Activated CD4-positive, CD25-positive, alpha-beta regulatory T cell (primary cell): ENCODE measurements at regions not wholly inside any gene's neighbourhood (a gene's known extent, or its start where the extent isn't known, plus 50 kb on each side); places are given as distances from the start of the nearest gene placed in this dataset.
"Not testable (repeated sequence)": the region's sequence is repeated elsewhere in the genome, so short reads cannot be mapped to it uniquely, and the experiment has no call there.

Experiments
- DNase-seq, 4 experiments: peaks; one replicate each; lab custom pipeline; 2025; lab: John Stamatoyannopoulos, UW

GRCh38 chr2:220341014-220341413 lies 713.6 kb downstream of the SLC4A3 start:
- no peak for DNase-seq

GRCh38 chr2:220346919-220347318 lies 719.5 kb downstream of the SLC4A3 start:
- DNase-seq, result no peak

GRCh38 chr2:220347626-220348025 lies 720.2 kb downstream of the SLC4A3 start:
- no peak for DNase-seq

GRCh38 chr2:220348206-220348605 lies 720.8 kb downstream of the SLC4A3 start:
- no peak for DNase-seq

GRCh38 chr2:220353897-220354296 lies 726.5 kb downstream of the SLC4A3 start:
- no peak for DNase-seq

GRCh38 chr2:220356076-220356475 lies 728.6 kb downstream of the SLC4A3 start:
- no peak for DNase-seq

- DNase-seq, result no peak
These were observed 737.6 kb downstream of the SLC4A3 start for GRCh38 chr2:220365023-220365422.

GRCh38 chr2:220366765-220367164 lies 739.3 kb downstream of the SLC4A3 start:
- no peak for DNase-seq

- DNase-seq, result no peak
These were observed 743.3 kb downstream of the SLC4A3 start for GRCh38 chr2:220370764-220371163.

GRCh38 chr2:220371211-220371610 lies 743.8 kb downstream of the SLC4A3 start:
- no peak for DNase-seq

GRCh38 chr2:220373878-220374277 lies 746.4 kb downstream of the SLC4A3 start:
- no peak for DNase-seq

- DNase-seq, result no peak
These were observed 746.9 kb downstream of the SLC4A3 start for GRCh38 chr2:220374282-220374681.

- DNase-seq, result no peak
These were observed 750.2 kb downstream of the SLC4A3 start for GRCh38 chr2:220377482-220378155.

GRCh38 chr2:220387758-220388157 lies 760.3 kb downstream of the SLC4A3 start:
- not testable (repeated sequence) for DNase-seq

- DNase-seq, result no peak
These were observed 766.3 kb downstream of the SLC4A3 start for GRCh38 chr2:220393711-220394110.

- DNase-seq, result no peak
These were observed 767.0 kb downstream of the SLC4A3 start for GRCh38 chr2:220394433-220394832.

GRCh38 chr2:220396287-220396686 lies 768.9 kb downstream of the SLC4A3 start:
- no peak for DNase-seq

- no peak for DNase-seq
These were observed 782.9 kb downstream of the SLC4A3 start for GRCh38 chr2:220410296-220410695.

- no peak for DNase-seq
These were observed 790.1 kb downstream of the SLC4A3 start for GRCh38 chr2:220417503-220417902.

GRCh38 chr2:220419647-220420046 lies 792.2 kb downstream of the SLC4A3 start:
- no peak for DNase-seq

GRCh38 chr2:220420820-220421219 lies 793.4 kb downstream of the SLC4A3 start:
- no peak for DNase-seq

- no peak for DNase-seq
These were observed 795.2 kb downstream of the SLC4A3 start for GRCh38 chr2:220422676-220423075.

- no peak for DNase-seq
These were observed 797.1 kb downstream of the SLC4A3 start for GRCh38 chr2:220424561-220424960.

- DNase-seq, result no peak
These were observed 805.2 kb downstream of the SLC4A3 start for GRCh38 chr2:220432645-220433044.
